ENCODE measurements at regions not wholly inside any gene's neighbourhood (a gene's known extent, or its start where the extent isn't known, plus 50 kb on each side); places are given as distances from the start of the nearest gene placed in this dataset.

DNA sequence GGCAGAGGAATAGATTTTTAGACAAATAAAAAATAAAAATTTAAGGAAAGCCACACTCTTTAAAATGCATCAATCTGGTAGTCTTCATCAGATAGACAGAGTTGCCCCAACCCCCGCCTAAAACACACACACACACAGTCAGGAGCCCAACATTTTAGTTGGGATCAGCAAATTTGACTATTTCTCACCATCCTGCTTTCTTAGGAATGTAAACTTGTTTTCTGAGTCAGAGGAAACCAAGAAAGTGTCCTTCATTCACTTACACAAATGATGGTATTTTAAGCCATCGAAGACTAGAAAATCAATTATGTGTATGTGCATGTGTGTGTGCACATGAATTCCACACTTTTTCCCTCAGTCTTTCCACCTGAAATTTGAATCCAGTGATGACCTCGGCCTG, 1657.5 kb downstream of the SLITRK1 start:
- Histone ChIP-seq H3K4me1 (ENCODE audit: control insufficient read depth in 3 of 3, insufficient read depth in 2 of 3, low read depth in 1 of 3, low read length in 2 of 3) (no peaks in the 10 kb centered on the region), H3K27ac (ENCODE audit: low read depth in 1 of 3, low read length in 2 of 3) (no peak overlapping the region), H3K9me3 (ENCODE audit: control insufficient read depth in 2 of 2, insufficient read depth in 1 of 2, low read depth in 1 of 2, low read length in 1 of 2) (peaks cover 0 to 8% of the 10 kb centered on the region in 2 donors), H3K4me3 (ENCODE audit: low read depth in 1 of 3, low read length in 3 of 3) (no peak overlapping the region), H3K27me3 (ENCODE audit: control insufficient read depth in 3 of 3, insufficient read depth in 3 of 3, low read length in 3 of 3) (no peaks in the 10 kb centered on the region), H3K36me3 (ENCODE audit: control insufficient read depth in 3 of 3, insufficient read depth in 2 of 3, low read depth in 1 of 3, low read length in 3 of 3) (no peaks in the 10 kb centered on the region)
- FAIRE-seq (no peak), DNase-seq (no peak)
- WGBS, 3 donors = 51 to 79% (median 65%) methylated on average over 3 of the region's 3 CpGs

GRCh38 chr13:82221621-82222020, 1660.7 kb downstream of the SLITRK1 start:
- 80 to 85% (median 83%) methylated on average over 4 of the region's 4 CpGs for WGBS, 3 donors
- Histone ChIP-seq H3K4me1 (ENCODE audit: control insufficient read depth in 3 of 3, insufficient read depth in 2 of 3, low read depth in 1 of 3, low read length in 2 of 3) (no peaks in the 10 kb centered on the region), H3K4me3 (ENCODE audit: low read depth in 1 of 3, low read length in 3 of 3) (no peak overlapping the region), H3K36me3 (ENCODE audit: control insufficient read depth in 3 of 3, insufficient read depth in 2 of 3, low read depth in 1 of 3, low read length in 3 of 3) (no peaks in the 10 kb centered on the region), H3K27me3 (ENCODE audit: control insufficient read depth in 3 of 3, insufficient read depth in 3 of 3, low read length in 3 of 3) (no peaks in the 10 kb centered on the region), H3K9me3 (ENCODE audit: control insufficient read depth in 2 of 2, insufficient read depth in 1 of 2, low read depth in 1 of 2, low read length in 1 of 2) (peaks cover 0 to 2% of the 10 kb centered on the region in 2 donors), H3K27ac (ENCODE audit: low read depth in 1 of 3, low read length in 2 of 3) (no peak overlapping the region)
- DNase-seq (no peak), FAIRE-seq (no peak)

DNA sequence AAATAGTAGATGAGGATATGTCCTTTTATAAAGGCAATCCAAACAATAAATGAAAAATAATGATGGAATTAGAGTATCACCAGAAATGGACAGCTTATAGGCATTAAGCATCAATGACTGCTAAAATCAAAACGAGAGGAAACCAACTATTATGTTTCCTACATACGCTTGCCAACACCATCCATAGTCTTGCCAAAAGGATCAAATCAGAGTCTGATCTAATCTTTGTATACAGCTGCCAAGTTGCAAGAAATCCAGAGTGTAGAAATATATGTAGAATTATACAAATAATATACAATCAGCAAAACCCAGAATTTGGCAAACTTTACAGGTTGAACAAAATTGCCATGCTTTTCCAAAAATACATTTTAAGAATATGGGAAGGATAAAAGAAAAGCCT, 1661.6 kb downstream of the SLITRK1 start:
- H3K4me3 ChIP-seq (ENCODE audit: low read depth in 1 of 3, low read length in 3 of 3) = no peak overlapping the region
- no peak for DNase-seq
- H3K4me1 ChIP-seq (ENCODE audit: control insufficient read depth in 3 of 3, insufficient read depth in 2 of 3, low read depth in 1 of 3, low read length in 2 of 3) = no peaks in the 10 kb centered on the region
- FAIRE-seq = no peak
- no peaks in the 10 kb centered on the region for H3K36me3 ChIP-seq (ENCODE audit: control insufficient read depth in 3 of 3, insufficient read depth in 2 of 3, low read depth in 1 of 3, low read length in 3 of 3)
- peaks cover 0 to 7% of the 10 kb centered on the region in 2 donors for H3K9me3 ChIP-seq (ENCODE audit: control insufficient read depth in 2 of 2, insufficient read depth in 1 of 2, low read depth in 1 of 2, low read length in 1 of 2)
- H3K27ac ChIP-seq (ENCODE audit: low read depth in 1 of 3, low read length in 2 of 3) = no peak overlapping the region
- H3K27me3 ChIP-seq (ENCODE audit: control insufficient read depth in 3 of 3, insufficient read depth in 3 of 3, low read length in 3 of 3) = no peaks in the 10 kb centered on the region
- 67 to 82% (median 81%) methylated on average over 2 of the region's 2 CpGs for WGBS, 3 donors

- Histone ChIP-seq H3K4me1 (ENCODE audit: control insufficient read depth in 3 of 3, insufficient read depth in 2 of 3, low read depth in 1 of 3, low read length in 2 of 3) (no peaks in the 10 kb centered on the region), H3K4me3 (ENCODE audit: low read depth in 1 of 3, low read length in 3 of 3) (no peak overlapping the region), H3K9me3 (ENCODE audit: control insufficient read depth in 2 of 2, insufficient read depth in 1 of 2, low read depth in 1 of 2, low read length in 1 of 2) (peaks cover 0 to 13% of the 10 kb centered on the region in 2 donors), H3K36me3 (ENCODE audit: control insufficient read depth in 3 of 3, insufficient read depth in 2 of 3, low read depth in 1 of 3, low read length in 3 of 3) (no peaks in the 10 kb centered on the region), H3K27me3 (ENCODE audit: control insufficient read depth in 3 of 3, insufficient read depth in 3 of 3, low read length in 3 of 3) (no peaks in the 10 kb centered on the region), H3K27ac (ENCODE audit: low read depth in 1 of 3, low read length in 2 of 3) (no peak overlapping the region)
- WGBS, 3 donors = 59 to 64% (median 63%) methylated on average over 1 of the region's 1 CpG
- DNase-seq = no peak
- no peak for FAIRE-seq
These were observed 1666.1 kb downstream of the SLITRK1 start for GRCh38 chr13:82216165-82216564.

GRCh38 chr13:82214341-82214740, 1667.9 kb downstream of the SLITRK1 start:
- H3K9me3 ChIP-seq (ENCODE audit: control insufficient read depth in 2 of 2, insufficient read depth in 1 of 2, low read depth in 1 of 2, low read length in 1 of 2) = peaks cover 0 to 13% of the 10 kb centered on the region in 2 donors
- no peak overlapping the region for H3K27ac ChIP-seq (ENCODE audit: low read depth in 1 of 3, low read length in 2 of 3)
- H3K27me3 ChIP-seq (ENCODE audit: control insufficient read depth in 3 of 3, insufficient read depth in 3 of 3, low read length in 3 of 3) = no peaks in the 10 kb centered on the region
- H3K36me3 ChIP-seq (ENCODE audit: control insufficient read depth in 3 of 3, insufficient read depth in 2 of 3, low read depth in 1 of 3, low read length in 3 of 3) = no peaks in the 10 kb centered on the region
- DNase-seq (no peak), FAIRE-seq (no peak)
- H3K4me1 ChIP-seq (ENCODE audit: control insufficient read depth in 3 of 3, insufficient read depth in 2 of 3, low read depth in 1 of 3, low read length in 2 of 3) = no peaks in the 10 kb centered on the region
- no peak overlapping the region for H3K4me3 ChIP-seq (ENCODE audit: low read depth in 1 of 3, low read length in 3 of 3)

GRCh38 chr13:82206241-82206640, 1676.0 kb downstream of the SLITRK1 start:
- Histone ChIP-seq H3K4me3 (ENCODE audit: low read depth in 1 of 3, low read length in 3 of 3) (no peak overlapping the region), H3K9me3 (ENCODE audit: control insufficient read depth in 2 of 2, insufficient read depth in 1 of 2, low read depth in 1 of 2, low read length in 1 of 2) (peaks cover 0 to 17% of the 10 kb centered on the region in 2 donors), H3K27ac (ENCODE audit: low read depth in 1 of 3, low read length in 2 of 3) (no peak overlapping the region), H3K36me3 (ENCODE audit: control insufficient read depth in 3 of 3, insufficient read depth in 2 of 3, low read depth in 1 of 3, low read length in 3 of 3) (no peaks in the 10 kb centered on the region), H3K4me1 (ENCODE audit: control insufficient read depth in 3 of 3, insufficient read depth in 2 of 3, low read depth in 1 of 3, low read length in 2 of 3) (no peaks in the 10 kb centered on the region), H3K27me3 (ENCODE audit: control insufficient read depth in 3 of 3, insufficient read depth in 3 of 3, low read length in 3 of 3) (no peaks in the 10 kb centered on the region)
- 82 to 91% (median 89%) methylated on average over 6 of the region's 6 CpGs for WGBS, 3 donors
- DNase-seq (no peak), FAIRE-seq (no peak)

DNA sequence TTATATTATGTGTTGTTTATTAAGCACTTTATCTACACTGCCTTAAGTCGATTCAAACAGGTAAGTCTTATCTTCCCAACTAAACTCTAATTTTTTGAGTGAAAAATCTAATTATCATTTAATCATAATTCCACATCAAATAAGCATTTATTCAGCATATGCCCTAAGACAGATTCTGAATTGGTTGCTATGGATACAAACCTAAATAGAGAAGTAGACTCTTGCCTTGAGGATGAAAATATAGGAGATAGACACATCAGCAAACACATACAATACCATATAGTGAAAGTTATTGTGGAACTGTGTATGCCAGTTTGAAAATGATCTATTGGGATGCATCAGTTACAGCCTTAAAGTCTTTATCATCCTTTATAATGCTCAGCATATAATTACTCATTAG, 1679.9 kb downstream of the SLITRK1 start:
- WGBS, 3 donors = 15 to 44% (median 31%) methylated on average over 1 of the region's 1 CpG
- FAIRE-seq (no peak), DNase-seq (no peak)
- no peaks in the 10 kb centered on the region for H3K27me3 ChIP-seq (ENCODE audit: control insufficient read depth in 3 of 3, insufficient read depth in 3 of 3, low read length in 3 of 3)
- H3K36me3 ChIP-seq (ENCODE audit: control insufficient read depth in 3 of 3, insufficient read depth in 2 of 3, low read depth in 1 of 3, low read length in 3 of 3) = no peaks in the 10 kb centered on the region
- no peak overlapping the region for H3K27ac ChIP-seq (ENCODE audit: low read depth in 1 of 3, low read length in 2 of 3)
- peaks cover 0 to 17% of the 10 kb centered on the region in 2 donors for H3K9me3 ChIP-seq (ENCODE audit: control insufficient read depth in 2 of 2, insufficient read depth in 1 of 2, low read depth in 1 of 2, low read length in 1 of 2)
- H3K4me1 ChIP-seq (ENCODE audit: control insufficient read depth in 3 of 3, insufficient read depth in 2 of 3, low read depth in 1 of 3, low read length in 2 of 3) = no peaks in the 10 kb centered on the region
- no peak overlapping the region for H3K4me3 ChIP-seq (ENCODE audit: low read depth in 1 of 3, low read length in 3 of 3)

GRCh38 chr13:82196087-82196486, 1686.2 kb downstream of the SLITRK1 start:
- DNase-seq = no peak
- no peaks in the 10 kb centered on the region for H3K4me1 ChIP-seq (ENCODE audit: control insufficient read depth in 3 of 3, insufficient read depth in 2 of 3, low read depth in 1 of 3, low read length in 2 of 3)
- WGBS, 3 donors = 79 to 91% (median 90%) methylated on average over 2 of the region's 2 CpGs
- no peak overlapping the region for H3K27ac ChIP-seq (ENCODE audit: low read depth in 1 of 3, low read length in 2 of 3)
- no peak for FAIRE-seq
- no peaks in the 10 kb centered on the region for H3K9me3 ChIP-seq (ENCODE audit: control insufficient read depth in 2 of 2, insufficient read depth in 1 of 2, low read depth in 1 of 2, low read length in 1 of 2)
- no peak overlapping the region for H3K4me3 ChIP-seq (ENCODE audit: low read depth in 1 of 3, low read length in 3 of 3)
- H3K27me3 ChIP-seq (ENCODE audit: control insufficient read depth in 3 of 3, insufficient read depth in 3 of 3, low read length in 3 of 3) = no peaks in the 10 kb centered on the region
- H3K36me3 ChIP-seq (ENCODE audit: control insufficient read depth in 3 of 3, insufficient read depth in 2 of 3, low read depth in 1 of 3, low read length in 3 of 3) = no peaks in the 10 kb centered on the region

DNA sequence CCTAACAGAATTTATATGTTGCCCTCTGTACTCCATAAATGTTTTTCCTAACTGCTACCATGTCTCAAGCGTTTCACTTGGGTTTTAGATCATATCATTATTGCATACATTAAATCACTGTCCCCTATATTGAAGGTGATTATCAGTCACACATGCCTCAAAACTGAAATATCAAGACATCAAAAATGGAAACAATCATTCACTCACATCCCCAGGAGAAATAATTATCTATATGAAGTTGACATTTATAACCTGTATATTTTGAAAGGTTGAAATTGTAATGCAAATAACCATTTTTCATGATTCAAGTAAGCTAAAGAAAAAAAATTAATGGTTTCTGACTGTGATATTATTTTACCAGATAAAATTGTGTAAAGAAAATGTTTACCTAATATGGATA, 1695.0 kb downstream of the SLITRK1 start:
- Histone ChIP-seq H3K4me3 (ENCODE audit: low read depth in 1 of 3, low read length in 3 of 3) (no peak overlapping the region), H3K4me1 (ENCODE audit: control insufficient read depth in 3 of 3, insufficient read depth in 2 of 3, low read depth in 1 of 3, low read length in 2 of 3) (no peaks in the 10 kb centered on the region), H3K9me3 (ENCODE audit: control insufficient read depth in 2 of 2, insufficient read depth in 1 of 2, low read depth in 1 of 2, low read length in 1 of 2) (no peaks in the 10 kb centered on the region), H3K27me3 (ENCODE audit: control insufficient read depth in 3 of 3, insufficient read depth in 3 of 3, low read length in 3 of 3) (no peaks in the 10 kb centered on the region), H3K27ac (ENCODE audit: low read depth in 1 of 3, low read length in 2 of 3) (no peak overlapping the region), H3K36me3 (ENCODE audit: control insufficient read depth in 3 of 3, insufficient read depth in 2 of 3, low read depth in 1 of 3, low read length in 3 of 3) (no peaks in the 10 kb centered on the region)
- 77 to 90% (median 82%) methylated on average over 1 of the region's 1 CpG for WGBS, 3 donors
- FAIRE-seq (no peak), DNase-seq (no peak)

Data from small intestine (tissue), 7 donors.